IPS-18c (cell line): ENCODE measurements at regions not wholly inside any gene's neighbourhood (a gene's known extent, or its start where the extent isn't known, plus 50 kb on each side); places are given as distances from the start of the nearest gene placed in this dataset.
"Not testable (repeated sequence)": the region's sequence is repeated elsewhere in the genome, so short reads cannot be mapped to it uniquely, and the experiment has no call there.

Source experiments
- H3K4me3 ChIP-seq: 2 replicates; pipeline ENCODE4 v1.7.0; 2013; ENCODE audit warnings: low read depth, mild to moderate bottlenecking, low read length, moderate library complexity; ENCODE audit not compliant: insufficient read depth
- H3K9me3 ChIP-seq: one replicate; pipeline ENCODE4 v1.6.1; 2013; ENCODE audit warnings: mild to moderate bottlenecking, low read length, moderate library complexity; ENCODE audit not compliant: control insufficient read depth, insufficient read depth

- no peaks in the 10 kb centered on the region for H3K9me3 ChIP-seq
- H3K4me3 ChIP-seq, result no peak overlapping the region
These were observed 1707.9 kb upstream of the PCDH10 start for GRCh38 chr4:131441004-131441688.

DNA sequence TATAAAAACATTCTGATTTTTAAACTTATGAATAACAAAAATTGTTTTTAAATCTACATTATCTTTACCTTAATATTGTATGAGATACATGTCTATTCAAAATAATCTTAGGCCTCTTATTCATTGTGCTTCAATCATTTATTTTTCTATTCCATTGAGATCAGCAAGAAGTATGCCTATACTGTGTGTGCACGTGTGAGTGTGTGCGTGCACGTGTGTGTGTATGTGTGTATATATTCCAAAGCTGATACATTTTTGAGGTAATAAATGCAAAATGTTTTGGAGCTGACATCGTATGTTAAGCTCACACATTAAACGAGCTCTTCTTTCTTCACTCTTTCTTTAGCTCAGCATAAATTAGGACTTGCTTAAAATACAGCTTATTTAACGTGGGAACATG, 1701.2 kb upstream of the PCDH10 start:
- no peaks in the 10 kb centered on the region for H3K9me3 ChIP-seq

DNA sequence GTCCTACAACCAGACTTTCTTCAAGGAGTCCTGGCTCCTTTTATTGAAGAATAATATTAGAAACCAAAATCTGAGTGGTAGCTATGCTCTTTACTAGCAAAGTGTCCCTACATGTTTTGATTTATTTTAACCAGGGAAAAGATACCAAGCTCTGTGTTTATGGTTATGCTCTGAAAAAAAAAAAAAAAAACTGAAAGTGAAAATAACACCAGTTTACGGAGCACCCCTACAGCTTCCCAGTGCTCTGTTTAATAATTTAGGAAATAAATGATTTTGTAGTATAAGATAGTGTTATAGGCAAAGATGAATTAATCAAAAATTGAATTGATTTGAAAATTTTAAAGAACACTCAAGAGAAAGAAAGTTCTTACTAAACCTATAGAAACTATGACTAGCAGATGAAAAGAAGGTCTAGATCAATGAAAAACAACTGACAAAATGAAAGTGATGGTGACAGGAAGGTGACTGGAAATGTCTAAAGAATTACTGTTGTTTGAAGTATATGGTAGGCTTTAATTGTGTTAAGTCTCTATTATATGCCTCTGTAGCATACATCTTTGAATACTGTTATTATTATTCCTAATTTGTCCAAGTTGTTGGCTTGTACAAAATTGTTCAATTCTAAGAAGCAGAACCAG, 1698.4 kb upstream of the PCDH10 start:
- H3K9me3 ChIP-seq, result no peaks in the 10 kb centered on the region
- H3K4me3 ChIP-seq, result no peak overlapping the region

More for the DNA sequence above, 1701.2 kb upstream of the PCDH10 start:
- H3K4me3 ChIP-seq, result no peak overlapping the region

DNA sequence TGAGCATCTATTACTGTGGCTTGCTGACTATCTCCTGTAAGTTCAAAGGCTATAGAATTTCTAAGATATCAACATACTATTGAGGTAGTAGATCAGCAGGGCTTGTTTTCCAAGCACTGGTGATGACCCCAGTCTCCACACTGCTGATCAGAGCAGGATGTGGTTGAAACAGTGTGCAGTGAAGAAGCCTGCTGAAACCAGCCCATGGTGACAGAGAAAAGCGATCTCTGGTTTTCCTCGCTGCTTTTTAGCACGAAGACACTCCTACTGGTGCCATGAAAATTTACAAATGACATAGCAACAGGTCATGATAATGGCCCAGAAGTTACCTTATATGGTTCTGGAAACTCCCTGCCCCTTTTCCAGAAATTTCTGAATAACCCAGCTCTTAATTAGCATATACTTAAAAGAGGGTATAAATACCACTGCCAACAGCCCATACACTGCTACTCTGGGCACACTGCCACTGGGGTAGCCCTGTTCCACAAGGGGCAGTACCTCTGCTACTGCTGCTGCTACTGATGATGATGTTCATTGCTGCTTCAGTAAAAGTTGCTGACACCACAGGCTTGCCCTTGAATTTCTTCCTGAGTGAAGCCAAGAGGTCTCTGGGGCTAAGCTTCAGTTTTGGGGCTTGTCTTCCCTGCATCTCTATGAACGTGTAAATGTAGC, 1689.5 kb upstream of the PCDH10 start:
- Histone ChIP-seq H3K9me3 (no peaks in the 10 kb centered on the region), H3K4me3 (no peak overlapping the region)

- Histone ChIP-seq H3K4me3 (no peak overlapping the region), H3K9me3 (no peaks in the 10 kb centered on the region)
These were observed 1678.7 kb upstream of the PCDH10 start for GRCh38 chr4:131470360-131470759.

DNA sequence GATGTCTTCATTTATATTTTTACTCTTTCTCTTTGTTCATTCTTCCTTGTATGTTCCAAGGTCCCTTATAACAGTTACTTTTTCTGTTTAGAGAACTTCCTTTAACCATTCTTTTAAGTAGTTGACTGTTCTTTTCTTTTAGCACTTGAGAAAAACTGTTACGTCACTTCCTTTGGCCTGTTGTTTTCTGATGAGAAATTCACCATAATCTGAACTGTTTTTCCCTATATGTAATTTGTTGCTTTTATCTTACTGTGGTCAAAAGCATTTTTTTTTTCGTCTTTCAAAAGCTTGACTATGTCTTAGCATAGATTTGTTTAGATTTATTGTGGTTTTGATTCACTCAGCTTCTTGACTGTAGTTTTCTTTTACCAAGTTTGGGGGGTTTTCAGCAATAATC, 1660.3 kb upstream of the PCDH10 start:
- no peak overlapping the region for H3K4me3 ChIP-seq
- no peaks in the 10 kb centered on the region for H3K9me3 ChIP-seq

- H3K4me3 ChIP-seq, result not testable (repeated sequence)
- H3K9me3 ChIP-seq, result peaks cover 12% of the 10 kb centered on the region
These were observed 1652.9 kb upstream of the PCDH10 start for GRCh38 chr4:131496211-131496610.

GRCh38 chr4:131499141-131499873, 1649.8 kb upstream of the PCDH10 start:
- Histone ChIP-seq H3K9me3 (peaks cover 12% of the 10 kb centered on the region), H3K4me3 (no peak overlapping the region)

DNA sequence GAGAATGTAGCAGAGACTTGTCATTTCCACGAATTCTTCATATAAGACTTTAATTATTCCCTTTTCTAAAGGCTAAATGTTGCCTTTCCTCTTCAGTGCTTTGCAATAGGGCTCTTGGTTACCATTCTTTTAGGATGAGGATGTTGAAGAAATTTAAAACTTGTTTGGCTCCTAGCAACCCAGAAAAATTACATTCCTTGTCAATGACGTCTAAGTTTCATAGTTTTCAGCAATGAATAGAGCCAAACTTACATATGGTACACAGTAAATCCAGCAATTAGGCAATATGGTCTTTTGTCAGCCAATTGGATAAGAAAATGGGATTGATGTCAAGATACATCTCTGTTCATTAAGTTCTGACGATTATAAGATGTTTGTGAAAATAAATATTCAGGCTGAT, 1639.6 kb upstream of the PCDH10 start:
- no peaks in the 10 kb centered on the region for H3K9me3 ChIP-seq

GRCh38 chr4:131526686-131527085, 1622.4 kb upstream of the PCDH10 start:
- no peaks in the 10 kb centered on the region for H3K9me3 ChIP-seq

More for the DNA sequence above, 1639.6 kb upstream of the PCDH10 start:
- no peak overlapping the region for H3K4me3 ChIP-seq

DNA sequence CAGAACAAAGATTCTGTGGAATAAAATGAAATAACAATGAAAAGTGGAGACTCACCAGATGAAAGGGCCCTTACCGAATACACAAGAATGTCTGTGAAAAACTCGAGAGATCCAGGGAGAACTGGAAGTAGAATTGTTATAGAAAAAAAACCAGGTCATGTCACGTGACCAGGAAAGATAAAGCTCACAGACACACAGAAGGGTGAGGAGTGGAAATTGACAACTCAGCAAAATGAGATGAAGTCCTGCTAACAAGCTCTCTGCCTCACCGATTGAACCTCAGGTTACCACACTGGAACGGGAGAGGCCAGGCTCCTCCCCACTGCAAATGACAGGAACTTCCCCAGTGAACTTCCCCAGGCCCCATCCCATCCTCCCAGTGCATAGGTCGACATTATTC, 1618.0 kb upstream of the PCDH10 start:
- H3K4me3 ChIP-seq, result no peak overlapping the region
- H3K9me3 ChIP-seq, result no peaks in the 10 kb centered on the region

More at GRCh38 chr4:131526686-131527085, 1622.4 kb upstream of the PCDH10 start:
- no peak overlapping the region for H3K4me3 ChIP-seq

DNA sequence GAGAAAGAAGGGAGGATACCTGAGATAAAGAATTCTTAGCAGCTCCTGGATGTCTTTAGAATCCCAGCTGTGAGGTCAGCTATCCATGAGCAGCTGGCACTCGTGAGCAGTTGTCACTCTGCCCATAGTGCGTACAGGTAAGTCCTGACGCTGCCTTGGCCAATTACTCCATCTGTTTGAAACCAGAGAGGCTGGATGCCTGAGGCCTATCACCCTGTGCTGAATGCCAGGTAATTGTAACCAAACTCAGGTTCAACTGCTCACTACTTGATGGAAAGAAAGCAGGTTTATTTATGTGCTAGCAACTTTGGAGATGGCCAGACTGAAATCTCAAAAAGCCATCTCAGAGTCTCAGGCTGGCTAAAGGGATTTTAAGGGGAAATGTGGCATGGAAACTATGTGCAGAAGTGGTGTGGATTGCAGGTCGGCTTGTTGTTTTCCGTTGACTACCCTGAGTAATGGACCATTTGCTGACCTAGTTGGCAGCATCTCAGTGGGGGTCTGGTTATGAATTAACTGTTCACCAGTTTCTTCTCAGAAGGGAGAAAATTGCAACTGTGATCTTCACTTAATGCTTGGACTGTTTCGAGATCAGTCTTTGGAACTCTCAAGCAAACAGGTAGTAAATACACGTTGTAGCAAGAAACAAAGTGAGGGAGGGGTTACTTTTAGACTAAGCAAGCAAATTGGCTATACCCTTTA, 1614.0 kb upstream of the PCDH10 start:
- H3K4me3 ChIP-seq, result no peak overlapping the region
- no peaks in the 10 kb centered on the region for H3K9me3 ChIP-seq

DNA sequence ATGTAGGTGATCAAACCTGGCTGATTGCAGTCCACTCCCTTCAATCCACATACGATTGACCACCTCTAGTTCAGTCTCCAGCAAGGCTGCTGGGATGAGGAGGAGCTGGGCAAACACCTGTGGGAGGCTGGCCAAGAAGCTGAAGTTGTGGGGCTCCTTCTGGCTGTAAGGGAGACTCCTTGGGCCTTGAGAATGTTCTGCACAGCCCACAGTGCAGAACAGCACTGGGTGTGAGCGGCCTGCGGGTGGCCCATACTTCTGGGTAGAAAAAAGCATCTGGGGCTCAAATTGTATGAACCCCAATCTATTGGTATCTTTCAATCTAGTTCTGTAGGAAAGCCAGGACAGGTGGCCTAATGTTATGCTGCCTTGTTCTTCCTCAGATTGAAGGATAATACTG, 1608.8 kb upstream of the PCDH10 start:
- Histone ChIP-seq H3K9me3 (no peaks in the 10 kb centered on the region), H3K4me3 (no peak overlapping the region)

GRCh38 chr4:131547506-131547981, 1601.5 kb upstream of the PCDH10 start:
- no peaks in the 10 kb centered on the region for H3K9me3 ChIP-seq
- no peak overlapping the region for H3K4me3 ChIP-seq

- Histone ChIP-seq H3K4me3 (no peak overlapping the region), H3K9me3 (no peaks in the 10 kb centered on the region)
These were observed 1597.8 kb upstream of the PCDH10 start for GRCh38 chr4:131551306-131551705.

GRCh38 chr4:131566026-131566425, 1583.1 kb upstream of the PCDH10 start:
- Histone ChIP-seq H3K9me3 (no peaks in the 10 kb centered on the region), H3K4me3 (no peak overlapping the region)

GRCh38 chr4:131584587-131584986, 1564.5 kb upstream of the PCDH10 start:
- no peak overlapping the region for H3K4me3 ChIP-seq
- no peaks in the 10 kb centered on the region for H3K9me3 ChIP-seq
